GM12891 (cell line): ENCODE measurements at regions not wholly inside any gene's neighbourhood (a gene's known extent, or its start where the extent isn't known, plus 50 kb on each side); places are given as distances from the start of the nearest gene placed in this dataset.

Experiments used
- POLR2A ChIP-seq: IDR thresholded peaks from 2 replicates; pipeline ENCODE4 v1.6.1; 2011; ENCODE audit warnings: low read depth, low read length, control low read depth
- POU2F2 ChIP-seq: IDR thresholded peaks from 2 replicates; pipeline ENCODE4 v1.6.1; 2011; ENCODE audit warnings: low read depth, mild to moderate bottlenecking, control low read depth, low read length, moderate library complexity

DNA sequence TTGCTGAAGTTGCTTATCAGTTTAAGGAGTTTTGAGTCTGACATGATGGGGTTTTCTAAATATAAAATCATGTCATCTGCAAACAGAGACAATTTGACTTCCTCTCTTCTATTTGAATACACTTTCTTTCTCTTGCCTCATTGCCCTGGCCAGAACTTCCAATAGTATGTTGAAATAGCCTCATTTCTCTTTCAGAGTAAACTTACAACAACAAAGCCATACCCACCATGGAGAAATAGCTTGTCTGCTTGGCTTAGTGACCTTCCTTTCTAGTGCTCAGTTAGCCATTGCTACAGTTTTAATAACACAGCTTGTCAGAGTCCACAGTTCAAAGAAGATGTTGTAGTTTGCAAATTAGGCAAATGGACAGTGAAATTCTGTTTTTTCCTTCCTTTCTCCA, 228.0 kb downstream of the ETAA1 start:
- TF ChIP-seq POLR2A (no peak), POU2F2 (no peak)
